HEK293 (cell line): ENCODE measurements at regions not wholly inside any gene's neighbourhood (a gene's known extent, or its start where the extent isn't known, plus 50 kb on each side); places are given as distances from the start of the nearest gene placed in this dataset.
"Not testable (repeated sequence)": the region's sequence is repeated elsewhere in the genome, so short reads cannot be mapped to it uniquely, and the experiment has no call there.

Experiments
- CTCF ChIA-PET: fragments of 350-600 bp; formaldehyde crosslinking; extraction: SDS; loops from one replicate; lab custom pipeline; 2021; ENCODE audit warnings: antibody characterized with exemption; lab: Yijun Ruan, JAX
- POLR2A ChIA-PET: fragments of 300-600 bp; formaldehyde crosslinking; extraction: SDS; loops from one replicate; lab custom pipeline; 2020; ENCODE audit warnings: antibody characterized with exemption, inconsistent platforms; lab: Yijun Ruan, JAX
- H3K27ac ChIP-seq: fragments of 200-500 bp; sonication (Bioruptor generic); 2 replicates; pipeline ENCODE4 v1.5.1; 2014; ENCODE audit warnings: low read depth, low read length, control low read depth, inconsistent platforms; ENCODE audit errors: extremely low read depth
- H3K36me3 ChIP-seq, 2 experiments: fragments of 200-500 bp in 1 of 2; sonication (Bioruptor generic) in 1 of 2; 1 replicate in 1 of 2; 2 replicates in 1 of 2; pipeline ENCODE4 v1.5.1; 2014 to 2017; ENCODE audit warnings: inconsistent platforms in 2 of 2, low read length in 2 of 2; ENCODE audit not compliant: control insufficient read depth in 2 of 2, insufficient read depth in 1 of 2
- H3K4me1 ChIP-seq: fragments of 200-500 bp; sonication (Bioruptor generic); 2 replicates; pipeline ENCODE4 v1.5.1; 2014; ENCODE audit warnings: mild to moderate bottlenecking, low read length, inconsistent platforms; ENCODE audit not compliant: control insufficient read depth, insufficient read depth
- H3K4me3 ChIP-seq: 2 replicates; pipeline ENCODE4 v1.5.1; 2011; ENCODE audit warnings: low read depth, mild to moderate bottlenecking, control low read depth, low read length, moderate library complexity
- H3K9me3 ChIP-seq: fragments of 200-500 bp; sonication (Bioruptor generic); 2 replicates; pipeline ENCODE4 v1.5.1; 2014; ENCODE audit warnings: low read depth, low read length, inconsistent platforms; ENCODE audit not compliant: control insufficient read depth, insufficient read depth
- SCRT1 ChIP-seq: fragments of 450-650 bp; formaldehyde crosslinking; IDR thresholded peaks from 2 replicates; pipeline ENCODE4 v1.5.1; 2016; ENCODE audit warnings: missing biosample characterization, missing genetic modification characterization, borderline replicate concordance
- SETDB1 ChIP-seq: IDR thresholded peaks from one replicate; pipeline ENCODE4 v1.6.1; 2017; ENCODE audit warnings: mild to moderate bottlenecking, low read length, moderate library complexity, mixed read lengths; ENCODE audit not compliant: insufficient read length
- TCF7L2 ChIP-seq: IDR thresholded peaks from 2 replicates; pipeline ENCODE4 v1.6.1; 2011; ENCODE audit warnings: low read depth, mild to moderate bottlenecking, inconsistent platforms, low read length, moderate library complexity, borderline replicate concordance
- YY1 ChIP-seq: fragments of 450-650 bp; formaldehyde crosslinking; IDR thresholded peaks from 2 replicates; pipeline ENCODE4 v1.5.1; 2018; ENCODE audit warnings: missing biosample characterization, missing genetic modification characterization
- ZBTB48 ChIP-seq: fragments of 450-650 bp; formaldehyde crosslinking; IDR thresholded peaks from 2 replicates; pipeline ENCODE4 v1.5.1; 2016; ENCODE audit warnings: missing biosample characterization, missing genetic modification characterization
- ZBTB8A ChIP-seq: fragments of 450-650 bp; formaldehyde crosslinking; IDR thresholded peaks from 2 replicates; pipeline ENCODE4 v1.5.1; 2016; ENCODE audit warnings: missing biosample characterization, missing genetic modification characterization
- ZNF140 ChIP-seq: fragments of 450-650 bp; formaldehyde crosslinking; IDR thresholded peaks from 2 replicates; pipeline ENCODE4 v1.5.1; 2016; ENCODE audit warnings: missing biosample characterization, missing genetic modification characterization
- ZNF19 ChIP-seq: fragments of 450-650 bp; formaldehyde crosslinking; IDR thresholded peaks from 2 replicates; pipeline ENCODE4; 2016; ENCODE audit warnings: missing biosample characterization, missing genetic modification characterization, low read depth
- ZNF274 ChIP-seq, 2 experiments: fragments of 200-500 bp in 1 of 2; fragments of 450-650 bp in 1 of 2; sonication (Bioruptor generic) in 1 of 2; formaldehyde crosslinking in 1 of 2; IDR thresholded peaks; 2 replicates each; pipeline versions ENCODE4 v1.5.1 to v1.6.1; 2014 to 2016; ENCODE audit warnings: borderline replicate concordance in 1 of 2, inconsistent platforms in 1 of 2, low read length in 1 of 2, missing biosample characterization in 1 of 2, missing genetic modification characterization in 1 of 2
- ZNF514 ChIP-seq: fragments of 450-650 bp; formaldehyde crosslinking; IDR thresholded peaks from 2 replicates; pipeline ENCODE4 v1.5.1; 2016; ENCODE audit warnings: missing biosample characterization, missing genetic modification characterization
- ZNF626 ChIP-seq: fragments of 450-650 bp; sonication (Bioruptor Pico); formaldehyde crosslinking; IDR thresholded peaks from 2 replicates; pipeline ENCODE4 v1.5.1; 2018; ENCODE audit warnings: missing biosample characterization, missing genetic modification characterization, inconsistent platforms
- ZNF658 ChIP-seq: fragments of 450-650 bp; formaldehyde crosslinking; IDR thresholded peaks from 2 replicates; pipeline ENCODE4; 2016; ENCODE audit warnings: missing biosample characterization, missing genetic modification characterization
- ZNF777 ChIP-seq: fragments of 450-650 bp; formaldehyde crosslinking; IDR thresholded peaks from 2 replicates; pipeline ENCODE4 v1.5.1; 2017; ENCODE audit warnings: missing biosample characterization, missing genetic modification characterization, borderline replicate concordance
- TF ChIP-seq, protein P1 (sequence below): fragments of 450-650 bp; formaldehyde crosslinking; IDR thresholded peaks from 2 replicates; pipeline ENCODE4; 2016; ENCODE audit warnings: missing biosample characterization, missing genetic modification characterization
- TF ChIP-seq, protein P2 (sequence below): fragments of 450-650 bp; formaldehyde crosslinking; IDR thresholded peaks from 2 replicates; pipeline ENCODE4 v1.5.1; 2016; ENCODE audit warnings: missing biosample characterization, missing genetic modification characterization

- TF ChIP-seq ZNF777 (no peak), ZNF514 (tag by site-specific recombination) (no peak), SCRT1 (tag by site-specific recombination) (0 out of 2 replicates have a peak, but pooled peaks have one; percentile 21)
Observed at GRCh38 chr3:72065872-72066641, 281.1 kb upstream of the PROK2 start (continued).

DNA sequence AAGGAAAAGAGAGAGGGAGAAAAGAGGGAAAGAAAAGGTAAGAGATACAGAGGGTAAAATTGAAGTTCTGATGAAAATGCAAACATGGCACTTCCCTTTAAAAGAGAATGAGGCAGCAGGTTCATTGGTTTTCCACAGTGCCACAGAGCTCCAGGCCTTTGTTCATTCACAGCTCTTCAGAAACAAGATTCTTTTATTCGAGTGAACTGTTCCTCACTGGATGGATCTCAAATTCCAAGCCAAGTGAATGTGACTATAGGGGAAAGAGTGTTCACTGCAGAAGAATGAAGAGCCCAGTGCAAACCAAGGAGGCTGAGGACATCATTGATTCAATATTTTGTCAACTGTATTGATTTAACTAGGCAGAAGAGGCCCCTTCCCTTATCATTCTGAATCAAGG lies 280.3 kb upstream of the PROK2 start:
- CTCF ChIA-PET: interaction anchor here (0.7 kb wide), 1 partner anchor 16 kb away, joined by 4 read pairs; no protein-coding TSS in a partner anchor
- H3K36me3 ChIP-seq: no peaks in the 10 kb centered on the region
- TF ChIP-seq YY1 (tag by site-specific recombination): no peak
- no peak for TF ChIP-seq ZNF658 (tag by site-specific recombination)
- no peak for TF ChIP-seq ZNF274 (IDR thresholded peaks at IDR 0.05; ENCODE audit: low read length)
- TF ChIP-seq ZNF274 (tag by site-specific recombination; IDR thresholded peaks at IDR 0.05; ENCODE audit: borderline replicate concordance): no peak
- TF ChIP-seq ZBTB48 (tag by site-specific recombination): no peak
- TF ChIP-seq ZNF626: no peak
- no peak for TF ChIP-seq SETDB1
- H3K4me3 ChIP-seq: no peak overlapping the region
- H3K9me3 ChIP-seq: no peaks in the 10 kb centered on the region
- POLR2A ChIA-PET: no interaction called here
- H3K27ac ChIP-seq: no peak overlapping the region
- no peaks in the 10 kb centered on the region for H3K4me1 ChIP-seq

GRCh38 chr3:72064727-72065126 lies 279.8 kb upstream of the PROK2 start:
- CTCF ChIA-PET: interaction anchor here (0.7 kb wide), 1 partner anchor 16 kb away, joined by 4 read pairs; no protein-coding TSS in a partner anchor
- H3K9me3 ChIP-seq, H3K36me3 ChIP-seq, POLR2A ChIA-PET, H3K27ac ChIP-seq, H3K4me3 ChIP-seq, H3K4me1 ChIP-seq: not testable (repeated sequence)

DNA sequence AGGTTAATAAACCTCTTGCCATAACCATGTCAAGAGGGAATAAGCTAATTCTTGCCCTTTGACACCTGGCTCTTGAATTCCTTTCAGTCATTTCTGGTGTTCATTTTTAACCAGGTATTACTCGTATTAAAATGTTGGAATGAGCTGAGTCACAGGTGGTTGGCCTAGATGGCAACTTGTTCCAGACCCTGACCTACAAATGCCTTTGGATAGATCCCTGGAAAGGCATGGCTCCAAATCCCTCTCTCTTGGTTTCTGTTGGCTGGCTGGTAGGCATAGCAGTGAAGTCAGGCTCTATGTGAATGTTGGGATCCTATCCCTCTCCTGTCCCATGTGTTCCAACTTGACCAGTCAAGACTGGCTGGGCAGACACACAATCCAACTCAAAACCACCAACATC lies 277.1 kb upstream of the PROK2 start:
- H3K4me1 ChIP-seq: no peaks in the 10 kb centered on the region
- no peak overlapping the region for H3K27ac ChIP-seq
- ChIA-PET POLR2A (no interaction called here), CTCF (no interaction called here)
- no peak for TF ChIP-seq ZNF19
- TF ChIP-seq, protein P1, sequence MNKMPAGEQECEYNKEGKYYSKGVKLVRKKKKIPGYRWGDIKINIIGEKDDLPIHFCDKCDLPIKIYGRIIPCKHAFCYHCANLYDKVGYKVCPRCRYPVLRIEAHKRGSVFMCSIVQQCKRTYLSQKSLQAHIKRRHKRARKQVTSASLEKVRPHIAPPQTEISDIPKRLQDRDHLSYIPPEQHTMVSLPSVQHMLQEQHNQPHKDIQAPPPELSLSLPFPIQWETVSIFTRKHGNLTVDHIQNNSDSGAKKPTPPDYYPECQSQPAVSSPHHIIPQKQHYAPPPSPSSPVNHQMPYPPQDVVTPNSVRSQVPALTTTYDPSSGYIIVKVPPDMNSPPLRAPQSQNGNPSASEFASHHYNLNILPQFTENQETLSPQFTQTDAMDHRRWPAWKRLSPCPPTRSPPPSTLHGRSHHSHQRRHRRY: no peak
- no peak for TF ChIP-seq TCF7L2
- TF ChIP-seq, protein P2, sequence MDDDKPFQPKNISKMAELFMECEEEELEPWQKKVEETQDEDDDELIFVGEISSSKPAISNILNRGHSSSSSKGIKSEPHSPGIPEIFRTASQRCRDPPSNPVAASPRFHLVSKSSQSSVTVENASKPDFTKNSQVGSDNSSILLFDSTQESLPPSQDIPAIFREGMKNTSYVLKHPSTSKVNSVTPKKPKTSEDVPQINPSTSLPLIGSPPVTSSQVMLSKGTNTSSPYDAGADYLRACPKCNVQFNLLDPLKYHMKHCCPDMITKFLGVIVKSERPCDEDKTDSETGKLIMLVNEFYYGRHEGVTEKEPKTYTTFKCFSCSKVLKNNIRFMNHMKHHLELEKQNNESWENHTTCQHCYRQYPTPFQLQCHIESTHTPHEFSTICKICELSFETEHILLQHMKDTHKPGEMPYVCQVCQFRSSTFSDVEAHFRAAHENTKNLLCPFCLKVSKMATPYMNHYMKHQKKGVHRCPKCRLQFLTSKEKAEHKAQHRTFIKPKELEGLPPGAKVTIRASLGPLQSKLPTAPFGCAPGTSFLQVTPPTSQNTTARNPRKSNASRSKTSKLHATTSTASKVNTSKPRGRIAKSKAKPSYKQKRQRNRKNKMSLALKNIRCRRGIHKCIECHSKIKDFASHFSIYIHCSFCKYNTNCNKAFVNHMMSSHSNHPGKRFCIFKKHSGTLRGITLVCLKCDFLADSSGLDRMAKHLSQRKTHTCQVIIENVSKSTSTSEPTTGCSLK (tag by site-specific recombination): no peak
- TF ChIP-seq ZNF274 (IDR thresholded peaks at IDR 0.05; ENCODE audit: low read length): no peak
- no peak for TF ChIP-seq ZNF274 (tag by site-specific recombination; IDR thresholded peaks at IDR 0.05; ENCODE audit: borderline replicate concordance)
- TF ChIP-seq ZBTB8A (tag by site-specific recombination): no peak
- TF ChIP-seq ZNF140 (tag by site-specific recombination): no peak
- H3K4me3 ChIP-seq: no peak overlapping the region
- H3K9me3 ChIP-seq: no peaks in the 10 kb centered on the region
- H3K36me3 ChIP-seq: no peaks in the 10 kb centered on the region
